Kidney glomerular epithelial cell (primary cell): ENCODE measurements at regions not wholly inside any gene's neighbourhood (a gene's known extent, or its start where the extent isn't known, plus 50 kb on each side); places are given as distances from the start of the nearest gene placed in this dataset.
"Not testable (repeated sequence)": the region's sequence is repeated elsewhere in the genome, so short reads cannot be mapped to it uniquely, and the experiment has no call there.

ENCODE experiments used
- DNase-seq: peaks from one replicate; lab custom pipeline; 2025; lab: John Stamatoyannopoulos, UW

DNA sequence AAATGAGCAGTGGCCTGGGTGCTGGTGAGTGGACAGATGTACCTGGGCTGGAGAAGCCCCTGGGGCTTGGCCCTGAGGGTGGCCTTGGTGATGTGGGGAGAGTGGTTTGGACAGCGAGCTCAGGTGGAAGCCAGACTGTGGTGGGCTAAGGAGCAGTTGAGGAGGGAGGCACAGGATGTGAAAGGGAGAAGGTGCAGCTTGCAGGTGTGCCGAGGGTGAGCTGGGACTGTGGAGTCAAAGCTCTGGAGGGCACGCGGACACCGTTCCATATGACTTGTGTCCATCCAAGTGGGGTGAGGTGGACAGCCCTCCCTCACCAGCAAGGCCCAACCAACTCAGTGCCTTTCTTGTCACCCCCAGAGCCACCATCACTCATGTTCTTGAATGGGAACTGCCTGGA lies 170.8 kb upstream of the ZNF267 start:
- no peak for DNase-seq

DNA sequence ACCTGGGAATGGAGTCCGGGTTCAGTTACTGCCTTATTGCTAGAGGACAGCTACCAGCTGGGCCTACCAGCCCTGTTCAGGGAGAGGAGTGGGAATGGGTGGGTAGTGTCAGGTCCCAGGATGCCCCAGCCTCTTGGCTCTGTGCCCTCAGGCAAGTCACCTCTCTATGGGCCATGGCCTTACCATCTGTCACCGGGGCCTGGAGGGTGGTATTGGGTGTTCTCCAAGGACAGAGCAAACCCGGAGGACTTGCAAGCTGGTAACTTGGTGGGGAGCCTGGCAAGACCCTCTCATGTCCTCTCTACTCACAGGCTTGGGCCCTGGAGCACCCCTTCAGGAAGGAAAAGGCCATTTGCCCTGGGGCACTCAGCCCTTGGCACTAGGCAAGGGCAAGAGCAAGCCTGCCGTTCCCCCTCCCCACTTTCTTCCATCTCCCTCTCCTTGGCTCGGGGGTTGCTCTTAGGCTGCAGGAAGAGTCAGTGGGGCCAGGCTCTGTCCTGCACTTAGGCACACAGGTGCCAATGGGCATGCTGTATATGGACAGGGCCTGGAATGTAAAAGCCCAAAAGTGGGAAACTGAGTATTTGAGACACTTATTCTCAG lies 170.0 kb upstream of the ZNF267 start:
- no peak for DNase-seq

GRCh38 chr16:31704138-31704537 lies 169.5 kb upstream of the ZNF267 start:
- DNase-seq, result no peak

- no peak for DNase-seq
These were observed 168.2 kb upstream of the ZNF267 start for GRCh38 chr16:31705371-31705770.

GRCh38 chr16:31706318-31706717 lies 167.3 kb upstream of the ZNF267 start:
- no peak for DNase-seq

DNA sequence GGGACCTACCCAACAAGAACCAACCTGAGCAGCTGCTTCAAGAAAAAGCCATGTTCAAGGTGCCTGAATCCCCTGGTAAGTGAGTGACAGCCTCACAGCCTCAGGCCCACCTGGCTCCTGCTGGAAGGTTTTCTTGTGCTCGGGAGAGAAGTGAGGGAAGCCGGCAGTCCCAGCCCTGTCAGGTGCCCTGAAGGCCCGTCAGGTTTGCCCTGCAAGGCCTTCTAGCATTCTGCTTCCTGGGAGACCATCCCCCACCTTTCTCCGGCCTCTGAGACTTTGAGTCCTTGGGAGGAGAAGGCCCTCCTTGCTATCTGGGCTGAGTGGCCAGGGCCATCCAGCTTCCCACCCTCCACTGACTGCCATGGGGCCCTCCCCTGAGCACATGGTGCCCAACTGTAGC lies 166.7 kb upstream of the ZNF267 start:
- DNase-seq, result no peak

DNA sequence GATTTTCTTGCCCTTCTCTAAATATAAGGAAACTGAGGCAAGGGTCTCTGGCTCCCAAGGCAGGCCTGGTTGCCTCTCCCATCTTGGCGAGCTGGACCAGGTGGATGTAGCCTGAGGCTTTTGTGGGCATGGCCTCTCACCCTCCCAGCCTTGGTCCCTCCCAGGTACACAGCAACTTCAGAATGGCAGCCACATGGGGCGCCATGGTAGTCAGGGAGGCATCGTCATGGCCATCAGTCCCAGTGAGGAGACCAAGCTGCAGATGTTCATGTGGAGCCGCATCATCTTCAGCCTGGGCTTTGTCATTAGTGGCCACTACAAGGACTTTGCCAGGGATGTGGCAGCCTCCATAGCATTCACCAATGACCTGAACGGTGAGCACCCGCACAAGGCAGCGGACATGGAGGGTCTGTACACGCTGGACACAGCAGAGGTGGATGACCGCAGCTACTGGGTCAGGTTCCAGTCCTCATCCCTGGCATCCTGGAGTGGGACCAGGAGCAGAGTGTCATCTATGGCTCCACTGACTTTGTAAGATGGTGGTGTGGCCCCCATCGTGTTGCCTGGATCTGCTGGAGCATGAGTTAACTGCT lies 165.8 kb upstream of the ZNF267 start:
- no peak for DNase-seq

DNA sequence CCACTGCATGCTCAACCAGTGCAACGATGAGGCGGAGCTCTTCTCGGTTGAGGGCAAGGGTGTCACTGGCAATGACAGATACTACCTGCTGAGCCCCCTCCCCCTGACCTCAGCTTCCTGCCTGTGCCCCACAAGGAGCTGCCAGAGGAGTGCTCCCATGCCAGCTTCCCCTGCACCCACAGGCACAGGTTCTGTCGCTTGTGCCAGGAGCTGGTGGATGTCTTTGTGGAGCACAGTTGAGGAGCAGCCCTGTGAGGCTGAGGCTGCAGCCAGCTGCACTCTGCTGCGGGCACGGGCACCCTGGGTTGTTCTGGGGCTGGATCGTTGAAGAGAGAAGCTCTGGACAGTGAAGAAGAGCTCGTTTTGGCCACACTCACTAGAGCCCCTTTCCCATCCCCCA lies 165.3 kb upstream of the ZNF267 start:
- no peak for DNase-seq

GRCh38 chr16:31709181-31709580 lies 164.4 kb upstream of the ZNF267 start:
- no peak for DNase-seq

GRCh38 chr16:31710134-31710533 lies 163.5 kb upstream of the ZNF267 start:
- no peak for DNase-seq

- DNase-seq, result no peak
These were observed 162.7 kb upstream of the ZNF267 start for GRCh38 chr16:31710880-31711279.

DNA sequence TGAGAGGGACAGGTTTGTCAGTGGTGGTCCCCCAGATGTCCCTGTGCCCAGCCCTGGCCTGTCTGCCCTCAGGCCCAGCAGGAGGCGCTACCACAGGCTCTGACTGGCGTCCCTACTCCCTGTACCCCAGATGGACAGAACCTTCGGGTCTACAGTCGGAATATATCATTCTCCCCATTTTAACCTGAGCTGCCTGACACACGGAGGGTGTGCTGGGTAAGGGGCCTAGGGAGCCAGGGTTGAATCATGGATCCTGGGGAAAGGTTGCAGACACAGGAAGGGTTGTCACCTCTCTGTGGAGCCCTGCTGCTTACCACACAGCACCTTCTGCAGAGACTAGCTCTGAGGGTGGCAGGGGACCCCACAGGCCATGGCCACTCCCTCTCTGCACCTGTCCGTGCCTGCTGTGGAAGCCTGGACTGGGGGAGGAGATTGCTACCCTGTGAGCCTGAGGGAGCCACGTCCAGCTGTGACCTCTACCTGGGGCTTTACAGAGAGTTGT lies 162.2 kb upstream of the ZNF267 start:
- DNase-seq, result no peak

DNA sequence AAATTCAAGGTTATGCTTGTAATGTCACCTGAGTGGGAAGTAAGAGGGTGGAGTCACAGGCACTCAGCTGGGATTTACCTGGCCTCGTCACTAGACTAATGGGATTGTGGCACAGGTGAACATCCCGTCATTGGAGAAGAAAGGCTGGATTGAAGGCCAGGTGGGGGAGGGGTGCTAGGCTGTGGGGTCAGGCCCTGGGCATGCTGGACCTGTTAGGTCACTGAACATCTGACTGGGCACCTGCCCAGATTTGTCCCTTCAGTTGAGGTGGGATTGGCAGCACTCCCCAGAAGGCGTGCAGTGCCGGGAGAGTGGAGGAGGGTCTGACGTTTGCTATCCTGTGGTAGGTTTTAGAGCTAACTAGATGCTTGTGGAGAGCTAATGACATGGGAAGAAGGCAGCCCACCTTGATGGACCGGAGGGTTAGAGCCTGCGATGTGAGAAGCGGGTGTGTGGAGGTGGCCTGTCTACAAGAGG lies 161.5 kb upstream of the ZNF267 start:
- no peak for DNase-seq

DNA sequence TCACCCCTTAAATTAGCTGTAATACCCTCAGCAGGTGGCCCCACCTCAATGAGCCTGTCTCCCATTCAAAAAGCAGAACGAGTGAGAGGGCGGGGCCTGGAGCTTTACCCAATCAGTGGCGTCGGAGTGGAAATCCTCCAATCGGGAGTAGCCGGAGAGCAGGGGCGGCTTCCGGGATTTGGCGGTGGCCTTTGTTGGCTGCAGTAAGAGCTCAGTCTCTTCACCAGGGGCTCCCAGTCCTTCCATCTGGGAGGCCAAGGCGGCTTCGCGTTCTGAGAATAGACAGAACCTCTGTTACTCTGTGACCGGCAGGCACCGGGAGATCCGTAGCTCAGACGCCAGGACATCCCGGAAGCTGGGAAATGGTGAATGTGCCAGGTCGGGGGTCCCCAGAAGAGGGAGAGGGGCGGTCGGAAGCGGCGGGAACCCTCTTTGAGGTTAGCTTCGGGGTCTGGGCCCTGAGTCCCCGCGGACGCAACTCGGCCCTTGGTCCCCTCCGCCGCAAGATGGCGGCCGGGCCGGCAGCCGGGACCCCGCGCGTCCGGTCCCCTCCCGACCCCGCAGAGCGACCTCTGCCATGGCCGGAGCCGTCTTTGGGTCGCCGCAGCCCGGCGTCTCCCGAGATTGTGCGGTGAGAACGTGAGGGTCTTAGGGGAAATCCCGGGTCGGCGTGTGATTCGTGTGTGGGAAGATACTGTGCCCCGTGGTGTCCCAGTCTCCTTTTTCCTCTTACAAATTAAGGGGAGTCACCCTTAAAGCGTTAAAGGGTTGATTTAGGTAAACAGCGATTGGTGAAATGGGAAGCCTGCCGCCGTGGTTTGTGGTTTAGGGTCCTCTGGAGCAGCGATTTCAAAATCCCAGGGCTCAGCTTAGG lies 160.3 kb upstream of the ZNF267 start:
- DNase-seq, result peak; percentile 94

GRCh38 chr16:31713945-31714902 lies 159.4 kb upstream of the ZNF267 start:
- DNase-seq, result peak; percentile 18

GRCh38 chr16:31714903-31715504 lies 158.6 kb upstream of the ZNF267 start:
- no peak for DNase-seq

DNA sequence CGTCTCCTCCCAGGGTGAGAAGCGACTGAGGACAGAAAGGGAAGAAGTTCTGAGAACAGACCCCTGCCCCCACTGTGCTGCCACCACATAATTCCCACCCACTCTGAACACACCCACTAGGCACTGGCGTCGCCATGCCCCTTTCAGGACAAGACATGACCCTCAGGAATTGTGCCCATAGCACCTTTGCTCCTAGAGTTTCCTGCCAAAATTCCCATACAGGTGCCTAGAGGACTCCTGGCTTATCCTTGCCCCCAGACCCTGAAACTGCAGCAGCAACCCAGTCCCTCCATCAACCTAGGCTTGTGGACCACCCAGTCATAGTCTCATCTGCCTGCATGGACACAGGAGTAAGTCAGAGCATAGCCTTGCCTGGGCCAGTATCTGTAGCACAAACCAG lies 157.7 kb upstream of the ZNF267 start:
- DNase-seq, result no peak

- DNase-seq, result no peak
These were observed 154.6 kb upstream of the ZNF267 start for GRCh38 chr16:31718998-31719397.

DNA sequence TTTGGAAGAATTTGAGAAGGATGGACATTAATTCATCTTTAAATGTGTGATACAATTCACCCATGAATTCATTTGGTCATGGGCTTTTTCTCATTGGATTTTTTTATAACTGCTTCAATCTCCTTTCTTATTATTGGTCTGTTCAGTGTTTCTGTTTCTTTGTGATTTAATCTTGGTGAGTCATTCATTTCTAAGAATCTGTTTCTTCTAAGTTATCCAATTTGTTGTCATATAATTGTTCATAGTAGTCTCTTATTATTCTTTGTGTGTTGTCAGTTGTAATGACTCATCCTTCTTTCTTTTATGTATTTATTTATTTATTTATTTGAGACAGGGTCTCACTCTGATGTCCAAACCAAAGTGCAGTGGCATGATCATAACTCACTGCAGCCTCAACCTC lies 146.1 kb upstream of the ZNF267 start:
- DNase-seq, result no peak

DNA sequence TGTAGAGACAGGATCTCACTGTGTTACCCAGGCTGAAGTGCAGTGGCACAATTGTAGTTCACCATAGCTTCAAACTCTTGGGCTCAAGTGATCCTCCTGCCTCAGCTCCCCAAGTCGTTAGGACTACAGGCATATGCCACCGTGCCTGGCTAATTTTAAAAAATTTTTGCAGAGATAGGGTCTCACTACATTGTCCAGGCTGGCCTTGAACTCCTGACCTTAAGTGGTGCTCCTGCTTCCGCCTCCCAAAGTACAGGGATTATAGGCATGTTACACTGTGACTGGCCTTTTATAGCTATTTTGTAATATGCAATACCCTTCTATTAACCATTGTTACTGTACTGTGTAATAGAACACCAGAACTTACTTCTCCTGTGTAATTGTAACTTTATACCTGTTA lies 139.3 kb upstream of the ZNF267 start:
- DNase-seq, result no peak

- DNase-seq, result not testable (repeated sequence)
These were observed 128.5 kb upstream of the ZNF267 start for GRCh38 chr16:31745098-31745497.
